HL-60 (cell line): ENCODE measurements at regions not wholly inside any gene's neighbourhood (a gene's known extent, or its start where the extent isn't known, plus 50 kb on each side); places are given as distances from the start of the nearest gene placed in this dataset.

ENCODE experiments used
- DNase-seq, 2 experiments: peaks; one replicate each; pipeline ENCODE4 v3.0.0-alpha.2; 2010 to 2020; ENCODE audit warnings: low read depth in 1 of 2, low spot score in 1 of 2
- H3K27ac ChIP-seq: fragments of 250-450 bp; sonication (Bioruptor Pico); replicated peaks from 2 replicates; pipeline ENCODE4 v1.5.1; 2020; ENCODE audit warnings: mild to moderate bottlenecking, moderate library complexity
- H3K27me3 ChIP-seq: fragments of 250-450 bp; sonication (Bioruptor Pico); 2 replicates; pipeline ENCODE4 v1.5.1; 2021; ENCODE audit warnings: mild to moderate bottlenecking, moderate library complexity; ENCODE audit not compliant: insufficient read depth, poor library complexity, severe bottlenecking
- H3K4me3 ChIP-seq: replicated peaks from 2 replicates; pipeline ENCODE4 v1.5.1; 2011; ENCODE audit warnings: mild to moderate bottlenecking, control low read depth, low read length; ENCODE audit not compliant: insufficient read depth
- GABPA ChIP-seq: IDR thresholded peaks from 2 replicates; pipeline ENCODE4 v1.6.1; 2012; ENCODE audit warnings: low read depth
- POLR2AphosphoS5 ChIP-seq: IDR thresholded peaks from 2 replicates; pipeline ENCODE4 v1.6.1; 2012; ENCODE audit warnings: low read depth
- SPI1 ChIP-seq: IDR thresholded peaks from 2 replicates; pipeline ENCODE4 v1.6.1; 2012; ENCODE audit warnings: low read depth, mild to moderate bottlenecking, borderline replicate concordance
- TF ChIP-seq, protein P1 (sequence below): IDR thresholded peaks from 2 replicates; pipeline ENCODE4 v1.6.1; 2012; ENCODE audit warnings: low read depth; ENCODE audit not compliant: insufficient replicate concordance
- TF ChIP-seq, protein P2 (sequence below): IDR thresholded peaks from one replicate; pipeline ENCODE4 v1.5.1; 2011; ENCODE audit warnings: low read length, control low read depth, inconsistent platforms; ENCODE audit not compliant: insufficient read depth

DNA sequence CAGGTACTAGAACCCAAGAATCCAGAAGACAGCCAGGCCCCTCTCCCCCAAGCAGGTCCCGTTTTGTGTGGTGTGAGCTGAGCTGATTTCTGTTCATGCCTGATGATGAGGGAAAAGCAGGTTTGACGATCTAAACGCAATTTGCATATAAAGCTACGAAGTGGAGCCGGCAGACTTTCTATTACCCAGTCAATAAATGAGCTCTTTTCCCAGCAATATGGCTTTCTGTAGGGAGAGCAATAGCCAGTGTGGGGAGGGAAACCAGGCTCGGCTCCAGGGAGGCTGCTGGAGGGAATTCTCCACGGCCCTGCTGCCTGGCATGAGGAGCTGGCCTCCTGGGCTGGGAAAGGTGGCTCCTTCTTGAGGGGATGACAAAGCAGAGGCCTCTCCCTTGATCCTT, 140.7 kb upstream of the AJAP1 start:
- no peak for DNase-seq
- TF ChIP-seq POLR2AphosphoS5 = no peak
- TF ChIP-seq, protein P1, sequence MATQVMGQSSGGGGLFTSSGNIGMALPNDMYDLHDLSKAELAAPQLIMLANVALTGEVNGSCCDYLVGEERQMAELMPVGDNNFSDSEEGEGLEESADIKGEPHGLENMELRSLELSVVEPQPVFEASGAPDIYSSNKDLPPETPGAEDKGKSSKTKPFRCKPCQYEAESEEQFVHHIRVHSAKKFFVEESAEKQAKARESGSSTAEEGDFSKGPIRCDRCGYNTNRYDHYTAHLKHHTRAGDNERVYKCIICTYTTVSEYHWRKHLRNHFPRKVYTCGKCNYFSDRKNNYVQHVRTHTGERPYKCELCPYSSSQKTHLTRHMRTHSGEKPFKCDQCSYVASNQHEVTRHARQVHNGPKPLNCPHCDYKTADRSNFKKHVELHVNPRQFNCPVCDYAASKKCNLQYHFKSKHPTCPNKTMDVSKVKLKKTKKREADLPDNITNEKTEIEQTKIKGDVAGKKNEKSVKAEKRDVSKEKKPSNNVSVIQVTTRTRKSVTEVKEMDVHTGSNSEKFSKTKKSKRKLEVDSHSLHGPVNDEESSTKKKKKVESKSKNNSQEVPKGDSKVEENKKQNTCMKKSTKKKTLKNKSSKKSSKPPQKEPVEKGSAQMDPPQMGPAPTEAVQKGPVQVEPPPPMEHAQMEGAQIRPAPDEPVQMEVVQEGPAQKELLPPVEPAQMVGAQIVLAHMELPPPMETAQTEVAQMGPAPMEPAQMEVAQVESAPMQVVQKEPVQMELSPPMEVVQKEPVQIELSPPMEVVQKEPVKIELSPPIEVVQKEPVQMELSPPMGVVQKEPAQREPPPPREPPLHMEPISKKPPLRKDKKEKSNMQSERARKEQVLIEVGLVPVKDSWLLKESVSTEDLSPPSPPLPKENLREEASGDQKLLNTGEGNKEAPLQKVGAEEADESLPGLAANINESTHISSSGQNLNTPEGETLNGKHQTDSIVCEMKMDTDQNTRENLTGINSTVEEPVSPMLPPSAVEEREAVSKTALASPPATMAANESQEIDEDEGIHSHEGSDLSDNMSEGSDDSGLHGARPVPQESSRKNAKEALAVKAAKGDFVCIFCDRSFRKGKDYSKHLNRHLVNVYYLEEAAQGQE = no peak
- TF ChIP-seq SPI1 = no peak
- TF ChIP-seq, protein P2, sequence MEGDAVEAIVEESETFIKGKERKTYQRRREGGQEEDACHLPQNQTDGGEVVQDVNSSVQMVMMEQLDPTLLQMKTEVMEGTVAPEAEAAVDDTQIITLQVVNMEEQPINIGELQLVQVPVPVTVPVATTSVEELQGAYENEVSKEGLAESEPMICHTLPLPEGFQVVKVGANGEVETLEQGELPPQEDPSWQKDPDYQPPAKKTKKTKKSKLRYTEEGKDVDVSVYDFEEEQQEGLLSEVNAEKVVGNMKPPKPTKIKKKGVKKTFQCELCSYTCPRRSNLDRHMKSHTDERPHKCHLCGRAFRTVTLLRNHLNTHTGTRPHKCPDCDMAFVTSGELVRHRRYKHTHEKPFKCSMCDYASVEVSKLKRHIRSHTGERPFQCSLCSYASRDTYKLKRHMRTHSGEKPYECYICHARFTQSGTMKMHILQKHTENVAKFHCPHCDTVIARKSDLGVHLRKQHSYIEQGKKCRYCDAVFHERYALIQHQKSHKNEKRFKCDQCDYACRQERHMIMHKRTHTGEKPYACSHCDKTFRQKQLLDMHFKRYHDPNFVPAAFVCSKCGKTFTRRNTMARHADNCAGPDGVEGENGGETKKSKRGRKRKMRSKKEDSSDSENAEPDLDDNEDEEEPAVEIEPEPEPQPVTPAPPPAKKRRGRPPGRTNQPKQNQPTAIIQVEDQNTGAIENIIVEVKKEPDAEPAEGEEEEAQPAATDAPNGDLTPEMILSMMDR = no peak
- TF ChIP-seq GABPA = no peak
- H3K27me3 ChIP-seq = no peaks in the 10 kb centered on the region

DNA sequence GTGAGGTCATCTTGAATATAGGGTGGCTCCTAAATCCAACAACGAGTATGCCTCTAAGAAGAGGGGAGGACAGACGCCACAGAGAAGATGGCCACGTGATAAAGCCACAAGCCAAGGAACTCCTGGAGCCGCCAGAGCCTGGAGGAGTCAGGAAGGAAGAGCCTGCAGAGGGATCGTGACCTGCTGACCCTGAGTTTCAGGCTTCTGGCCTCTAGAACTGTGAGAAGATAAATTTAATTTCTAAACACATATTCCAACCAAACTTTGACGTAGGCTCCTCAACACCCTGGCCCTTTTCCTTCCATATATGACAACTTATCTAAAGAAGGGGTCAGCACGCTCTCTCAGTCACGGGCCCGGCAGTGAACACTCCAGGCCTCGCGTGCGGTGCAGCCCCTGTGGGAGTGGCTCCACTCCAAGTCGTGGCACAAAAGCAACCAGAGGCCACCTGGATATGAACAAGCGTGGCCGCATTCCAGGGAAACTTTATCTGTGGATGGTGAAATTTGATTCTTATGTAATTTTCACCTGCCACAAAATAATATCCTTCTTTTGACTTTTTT, 138.6 kb upstream of the AJAP1 start:
- H3K27ac ChIP-seq = no peak overlapping the region
- H3K4me3 ChIP-seq = no peak overlapping the region
- DNase-seq = no peak
- no peak for TF ChIP-seq SPI1
- TF ChIP-seq, protein P1 = no peak
- no peak for TF ChIP-seq POLR2AphosphoS5
- TF ChIP-seq, protein P2 = no peak
- no peak for TF ChIP-seq GABPA
- H3K27me3 ChIP-seq = no peaks in the 10 kb centered on the region

More for the DNA sequence above, 140.7 kb upstream of the AJAP1 start:
- H3K27ac ChIP-seq = no peak overlapping the region
- no peak overlapping the region for H3K4me3 ChIP-seq

DNA sequence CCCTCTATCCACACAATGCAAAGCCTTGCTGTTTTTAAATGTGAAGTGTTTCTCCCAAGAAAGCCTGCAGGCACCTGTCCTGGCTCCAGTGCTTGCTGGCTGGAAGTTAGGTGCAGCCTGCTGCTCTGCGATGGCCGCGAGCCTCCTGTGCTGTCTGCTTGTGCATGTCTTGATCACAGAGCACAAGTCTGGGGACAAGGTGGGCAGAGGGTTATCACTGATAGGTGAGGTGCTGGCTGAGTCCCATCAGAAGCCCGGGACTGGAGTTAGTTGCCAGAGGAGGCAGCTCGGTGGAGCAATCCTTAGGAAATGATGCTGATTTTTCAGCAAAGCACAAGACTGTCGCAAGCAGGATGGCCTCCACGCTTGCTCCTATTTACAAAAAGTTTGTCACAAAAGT, 137.8 kb upstream of the AJAP1 start:
- H3K27ac ChIP-seq = no peak overlapping the region
- H3K4me3 ChIP-seq = no peak overlapping the region
- TF ChIP-seq, protein P2 = no peak
- TF ChIP-seq GABPA = no peak
- TF ChIP-seq POLR2AphosphoS5 = no peak
- TF ChIP-seq, protein P1 = no peak
- no peak for TF ChIP-seq SPI1
- no peak for DNase-seq
- no peaks in the 10 kb centered on the region for H3K27me3 ChIP-seq
